NT2/D1 (cell line): ENCODE measurements at regions not wholly inside any gene's neighbourhood (a gene's known extent, or its start where the extent isn't known, plus 50 kb on each side); places are given as distances from the start of the nearest gene placed in this dataset.

ENCODE experiments used
- SUZ12 ChIP-seq: IDR thresholded peaks from 2 replicates; pipeline ENCODE4 v1.6.1; 2011; ENCODE audit not compliant: insufficient read length, insufficient read depth; ENCODE audit errors: extremely low read depth
- YY1 ChIP-seq: IDR thresholded peaks from 2 replicates; pipeline ENCODE4 v1.6.1; 2011; ENCODE audit not compliant: insufficient read length, insufficient read depth

DNA sequence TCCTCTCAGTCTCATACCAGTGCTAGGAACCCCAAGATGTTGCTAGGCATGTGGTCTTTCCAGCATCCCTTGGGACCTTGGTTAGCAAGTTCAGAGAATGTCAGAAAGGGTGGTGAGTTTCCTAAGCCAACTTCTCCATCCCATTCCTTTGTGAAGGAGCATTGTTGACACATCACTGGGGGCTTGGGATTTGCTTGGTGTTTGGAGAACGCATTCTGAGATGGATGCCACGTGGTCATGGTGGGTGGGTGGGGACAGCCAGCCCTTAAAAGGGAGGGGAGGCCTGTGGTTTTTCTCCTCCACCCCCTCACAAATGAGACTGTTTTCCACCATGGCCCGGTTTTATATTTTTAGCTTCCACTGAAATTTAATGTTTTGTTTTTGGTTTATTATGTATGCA, 83.3 kb upstream of the ZNF536 start:
- TF ChIP-seq YY1 (no peak), SUZ12 (no peak)
